CD8-positive, alpha-beta memory T cell (primary cell): ENCODE measurements at regions not wholly inside any gene's neighbourhood (a gene's known extent, or its start where the extent isn't known, plus 50 kb on each side); places are given as distances from the start of the nearest gene placed in this dataset.
"Not testable (repeated sequence)": the region's sequence is repeated elsewhere in the genome, so short reads cannot be mapped to it uniquely, and the experiment has no call there.

Experiments used
- CTCF ChIA-PET: fragments of 350-600 bp; sonication (Branson Sonifier 250); formaldehyde crosslinking; loops from one replicate; lab custom pipeline; 2021; ENCODE audit warnings: antibody characterized with exemption; lab: Charles Lee
- POLR2A ChIA-PET: fragments of 350-600 bp; sonication (Branson Sonifier 250); formaldehyde crosslinking; loops from one replicate; lab custom pipeline; 2021; ENCODE audit warnings: antibody characterized with exemption; lab: Charles Lee
- DNase-seq, 5 donors: peaks; one replicate each; pipeline versions ENCODE4 v3.0.0 to v3.0.0-alpha.2; 2020 to 2022; ENCODE audit warnings: mixed read lengths in 1 of 5
- H3K27ac ChIP-seq: one replicate; pipeline ENCODE4 v1.7.0; 2013; ENCODE audit warnings: low read depth, mild to moderate bottlenecking, low read length, moderate library complexity
- H3K27me3 ChIP-seq: 2 replicates; pipeline ENCODE4 v1.7.0; 2013; ENCODE audit warnings: low read length, mild to moderate bottlenecking; ENCODE audit not compliant: insufficient read depth, poor library complexity, severe bottlenecking
- H3K36me3 ChIP-seq: 2 replicates; pipeline ENCODE4 v1.7.0; 2013; ENCODE audit warnings: mild to moderate bottlenecking, low read length, moderate library complexity; ENCODE audit not compliant: insufficient read depth
- H3K4me1 ChIP-seq: 2 replicates; pipeline ENCODE4 v1.7.0; 2013; ENCODE audit warnings: mild to moderate bottlenecking, low read length, moderate library complexity; ENCODE audit not compliant: insufficient read depth
- H3K4me3 ChIP-seq: 2 replicates; pipeline ENCODE4 v1.7.0; 2013; ENCODE audit warnings: mild to moderate bottlenecking, low read length
- H3K9me3 ChIP-seq: 2 replicates; pipeline ENCODE4 v1.7.0; 2013; ENCODE audit warnings: mild to moderate bottlenecking, low read length
- H3K27ac Mint-ChIP-seq, 8 donors: one replicate each; pipeline ENCODE4 v1.8.0; 2020 to 2021; ENCODE audit warnings: mixed read lengths in 8 of 8, mild to moderate bottlenecking in 6 of 8, inconsistent platforms in 3 of 8, moderate library complexity in 3 of 8
- H3K27me3 Mint-ChIP-seq, 2 donors: one replicate each; pipeline ENCODE4 v1.8.0; 2020 to 2021; ENCODE audit warnings: mixed read lengths in 2 of 2, mild to moderate bottlenecking in 1 of 2, moderate library complexity in 1 of 2
- H3K36me3 Mint-ChIP-seq, 3 donors: one replicate each; pipeline ENCODE4 v1.8.0; 2020 to 2021; ENCODE audit warnings: mixed read lengths in 3 of 3, inconsistent platforms in 1 of 3, mild to moderate bottlenecking in 1 of 3
- H3K4me1 Mint-ChIP-seq, 3 donors: one replicate each; pipeline ENCODE4 v1.8.0; 2020 to 2021; ENCODE audit warnings: mixed read lengths in 3 of 3, inconsistent platforms in 1 of 3, mild to moderate bottlenecking in 1 of 3
- H3K4me3 Mint-ChIP-seq, 7 donors: one replicate each; pipeline ENCODE4 v1.8.0; 2020 to 2021; ENCODE audit warnings: mixed read lengths in 7 of 7, mild to moderate bottlenecking in 6 of 7, moderate library complexity in 4 of 7, inconsistent platforms in 2 of 7
- H3K9me3 Mint-ChIP-seq, 5 donors: one replicate each; pipeline ENCODE4 v1.8.0; 2020 to 2022; ENCODE audit warnings: mixed read lengths in 5 of 5, mild to moderate bottlenecking in 3 of 5, moderate library complexity in 2 of 5, inconsistent platforms in 1 of 5

GRCh38 chr2:103176294-103176915 lies 414.6 kb downstream of the TMEM182 start:
- ChIA-PET POLR2A (no interaction called here), CTCF (no interaction called here)
- H3K9me3 Mint-ChIP-seq, result peaks cover 2 to 19% (median 6%) of the 10 kb centered on the region in 5 donors
- DNase-seq, result no peak
- H3K36me3 Mint-ChIP-seq, result no peaks in the 10 kb centered on the region
- Histone ChIP-seq H3K4me1 (no peaks in the 10 kb centered on the region), H3K27me3 (no peaks in the 10 kb centered on the region), H3K36me3 (no peaks in the 10 kb centered on the region), H3K9me3 (no peaks in the 10 kb centered on the region), H3K27ac (no peak overlapping the region), H3K4me3 (no peak overlapping the region)
- no peak overlapping the region for H3K27ac Mint-ChIP-seq
- H3K27me3 Mint-ChIP-seq, result no peaks in the 10 kb centered on the region
- no peak overlapping the region for H3K4me3 Mint-ChIP-seq
- no peaks in the 10 kb centered on the region for H3K4me1 Mint-ChIP-seq

GRCh38 chr2:103179798-103180197 lies 418.0 kb downstream of the TMEM182 start:
- H3K4me1 Mint-ChIP-seq, result no peaks in the 10 kb centered on the region
- ChIA-PET POLR2A (no interaction called here), CTCF (no interaction called here)
- H3K36me3 ChIP-seq, result no peaks in the 10 kb centered on the region
- no peaks in the 10 kb centered on the region for H3K36me3 Mint-ChIP-seq
- no peak overlapping the region for H3K27ac Mint-ChIP-seq
- no peak overlapping the region for H3K4me3 Mint-ChIP-seq
- no peak overlapping the region for H3K4me3 ChIP-seq
- no peaks in the 10 kb centered on the region for H3K27me3 ChIP-seq
- no peaks in the 10 kb centered on the region for H3K9me3 ChIP-seq
- DNase-seq, result no peak
- peaks cover 0 to 9% (median 4%) of the 10 kb centered on the region in 5 donors for H3K9me3 Mint-ChIP-seq
- H3K4me1 ChIP-seq, result no peaks in the 10 kb centered on the region
- H3K27ac ChIP-seq, result no peak overlapping the region
- H3K27me3 Mint-ChIP-seq, result no peaks in the 10 kb centered on the region

- Mint-ChIP-seq H3K27me3 (peaks cover 0 to 2% of the 10 kb centered on the region in 2 donors), H3K9me3 (peaks cover 2 to 6% (median 4%) of the 10 kb centered on the region in 5 donors), H3K36me3 (no peaks in the 10 kb centered on the region), H3K4me3 (no peak overlapping the region), H3K4me1 (no peaks in the 10 kb centered on the region), H3K27ac (no peak overlapping the region)
- ChIA-PET POLR2A (no interaction called here), CTCF (no interaction called here)
- DNase-seq, result no peak
- Histone ChIP-seq H3K4me1 (no peaks in the 10 kb centered on the region), H3K4me3 (no peak overlapping the region), H3K27me3 (no peaks in the 10 kb centered on the region), H3K36me3 (no peaks in the 10 kb centered on the region), H3K27ac (no peak overlapping the region), H3K9me3 (no peaks in the 10 kb centered on the region)
These were observed 421.2 kb downstream of the TMEM182 start for GRCh38 chr2:103183061-103183460.

DNA sequence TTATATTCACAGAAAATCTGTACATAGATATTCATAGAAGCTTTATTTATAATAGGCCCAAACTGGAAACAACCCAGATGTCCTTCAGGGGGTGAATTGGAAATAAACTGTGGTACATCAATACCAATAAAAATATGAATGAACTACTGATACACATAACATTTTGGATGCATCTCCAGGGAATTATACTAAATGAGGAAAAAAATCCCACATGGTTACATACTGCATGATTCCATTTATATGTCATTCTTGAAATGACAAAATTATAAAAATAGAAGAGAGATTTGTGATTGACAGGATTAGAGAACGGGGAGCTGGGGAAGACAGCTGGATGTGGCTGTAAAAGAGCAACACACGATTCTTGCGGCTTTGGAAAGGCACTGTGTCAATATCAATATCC lies 435.0 kb downstream of the TMEM182 start:
- Mint-ChIP-seq H3K9me3 (peaks cover 3 to 30% (median 9%) of the 10 kb centered on the region in 5 donors), H3K4me1 (no peaks in the 10 kb centered on the region), H3K36me3 (no peaks in the 10 kb centered on the region), H3K4me3 (no peak overlapping the region), H3K27me3 (peaks cover 0 to 3% of the 10 kb centered on the region in 2 donors), H3K27ac (no peak overlapping the region)
- H3K9me3 ChIP-seq, result no peaks in the 10 kb centered on the region
- ChIA-PET POLR2A (no interaction called here), CTCF (no interaction called here)
- H3K27me3 ChIP-seq, result no peaks in the 10 kb centered on the region
- DNase-seq, result no peak
- no peak overlapping the region for H3K27ac ChIP-seq
- no peaks in the 10 kb centered on the region for H3K4me1 ChIP-seq
- H3K4me3 ChIP-seq, result no peak overlapping the region
- H3K36me3 ChIP-seq, result no peaks in the 10 kb centered on the region

DNA sequence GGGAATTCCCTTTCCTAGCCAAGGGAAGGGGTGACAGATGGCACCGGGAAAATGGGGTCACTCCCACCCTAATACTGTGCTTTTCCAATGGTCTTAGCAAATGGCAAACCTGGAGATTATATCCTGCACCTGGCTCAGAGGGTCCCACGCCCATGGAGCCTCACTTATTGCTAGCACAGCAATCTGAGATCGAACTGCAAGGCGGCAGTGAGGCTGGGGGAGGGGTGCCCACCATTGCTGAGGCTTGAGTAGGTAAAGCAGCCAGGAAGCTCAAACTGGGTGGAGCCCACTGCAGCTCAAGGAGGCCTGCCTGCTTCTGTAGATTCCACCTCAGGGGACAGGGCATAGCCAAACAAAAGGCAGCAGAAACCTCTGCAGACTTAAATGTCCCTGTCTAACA lies 438.9 kb downstream of the TMEM182 start:
- CTCF ChIA-PET, H3K9me3 ChIP-seq, H3K36me3 Mint-ChIP-seq, DNase-seq, H3K36me3 ChIP-seq, H3K4me3 Mint-ChIP-seq, H3K4me1 Mint-ChIP-seq, H3K27me3 Mint-ChIP-seq, H3K27me3 ChIP-seq, H3K27ac Mint-ChIP-seq, H3K27ac ChIP-seq, POLR2A ChIA-PET, H3K4me3 ChIP-seq, H3K4me1 ChIP-seq: not testable (repeated sequence)
- peaks cover 11 to 17% (median 13%) of the 10 kb centered on the region in 5 donors for H3K9me3 Mint-ChIP-seq

DNA sequence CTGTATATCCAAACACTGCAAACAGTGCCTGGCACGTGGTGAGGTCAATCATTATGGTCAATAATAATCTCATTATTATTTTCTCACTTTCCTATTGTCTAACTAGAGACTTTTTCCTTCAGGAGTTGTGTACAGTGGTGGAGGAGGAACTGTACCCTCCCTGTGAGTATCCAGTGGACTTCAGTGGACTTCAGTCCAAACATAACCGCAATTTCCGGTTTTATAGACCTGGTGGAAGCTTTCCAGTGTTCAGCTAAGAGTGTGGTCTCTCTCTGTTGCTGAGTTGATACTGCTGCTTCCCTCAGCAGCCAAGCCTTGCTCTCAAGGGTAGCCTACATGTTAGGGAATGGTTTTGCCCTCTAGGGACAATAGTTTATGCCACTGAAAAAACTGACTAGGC lies 447.1 kb downstream of the TMEM182 start:
- no peak for DNase-seq
- POLR2A ChIA-PET, result no interaction called here
- Mint-ChIP-seq H3K9me3 (peaks cover 0 to 15% (median 0%) of the 10 kb centered on the region in 5 donors), H3K36me3 (no peaks in the 10 kb centered on the region), H3K27ac (no peak overlapping the region), H3K4me3 (no peak overlapping the region), H3K27me3 (no peaks in the 10 kb centered on the region), H3K4me1 (no peaks in the 10 kb centered on the region)
- Histone ChIP-seq H3K36me3 (no peaks in the 10 kb centered on the region), H3K4me3 (no peak overlapping the region), H3K4me1 (no peaks in the 10 kb centered on the region), H3K27me3 (no peaks in the 10 kb centered on the region), H3K27ac (no peak overlapping the region), H3K9me3 (no peaks in the 10 kb centered on the region)
- CTCF ChIA-PET, result no interaction called here

DNA sequence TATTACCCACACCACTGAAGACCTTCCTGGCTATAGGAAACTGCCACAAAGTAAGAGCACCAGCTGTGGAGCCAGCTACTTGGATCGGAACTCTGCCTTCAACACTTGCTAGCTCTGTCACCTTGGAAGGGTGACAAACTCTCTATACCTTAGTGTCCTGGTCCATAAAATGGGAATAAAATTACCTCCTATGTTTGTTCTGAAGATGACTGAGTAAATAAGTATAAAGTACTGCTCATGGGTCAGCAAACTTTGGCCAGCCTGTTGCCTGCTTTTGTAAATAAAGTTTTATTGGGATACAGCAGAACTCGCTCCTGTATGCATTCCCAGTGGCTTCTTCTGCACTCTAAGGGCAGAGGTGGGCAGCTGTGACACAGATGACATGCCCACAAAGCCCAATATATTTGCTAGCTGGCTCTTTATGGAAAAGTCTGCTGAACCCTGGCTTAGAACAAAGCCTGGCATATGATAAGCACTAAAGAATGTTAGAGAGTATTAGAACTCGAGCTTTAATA lies 451.3 kb downstream of the TMEM182 start:
- Mint-ChIP-seq H3K4me3 (no peak overlapping the region), H3K27ac (no peak overlapping the region), H3K4me1 (no peaks in the 10 kb centered on the region), H3K9me3 (peaks cover 0 to 12% (median 0%) of the 10 kb centered on the region in 5 donors), H3K27me3 (no peaks in the 10 kb centered on the region), H3K36me3 (no peaks in the 10 kb centered on the region)
- ChIA-PET POLR2A (no interaction called here), CTCF (no interaction called here)
- Histone ChIP-seq H3K9me3 (no peaks in the 10 kb centered on the region), H3K36me3 (no peaks in the 10 kb centered on the region), H3K27me3 (no peaks in the 10 kb centered on the region), H3K4me3 (no peak overlapping the region), H3K4me1 (no peaks in the 10 kb centered on the region), H3K27ac (no peak overlapping the region)
- DNase-seq, result no peak

DNA sequence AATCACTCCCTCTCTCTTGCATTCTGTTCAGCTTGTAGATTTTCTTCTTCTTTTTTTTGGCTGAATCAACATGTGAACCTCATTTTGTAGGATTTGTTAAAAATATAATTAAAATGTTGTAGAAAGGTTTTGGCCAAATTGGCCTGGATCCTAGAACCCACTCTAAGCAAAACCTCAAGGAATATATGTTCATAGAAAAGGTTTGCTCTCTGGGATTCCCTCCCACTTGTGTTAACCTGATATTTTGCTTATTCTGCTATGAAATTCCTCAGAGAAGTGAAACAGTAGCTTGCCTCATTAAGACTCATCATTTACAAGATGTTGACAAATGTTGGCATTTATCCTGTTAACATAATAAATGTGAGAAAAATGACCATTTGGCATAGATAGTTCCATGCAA lies 456.7 kb downstream of the TMEM182 start:
- Mint-ChIP-seq H3K27me3 (peaks cover 0 to 2% of the 10 kb centered on the region in 2 donors), H3K27ac (no peak overlapping the region), H3K4me3 (no peak overlapping the region), H3K36me3 (no peaks in the 10 kb centered on the region), H3K4me1 (no peaks in the 10 kb centered on the region), H3K9me3 (peaks cover 0 to 22% (median 3%) of the 10 kb centered on the region in 5 donors)
- no peaks in the 10 kb centered on the region for H3K27me3 ChIP-seq
- CTCF ChIA-PET, result no interaction called here
- no peak overlapping the region for H3K4me3 ChIP-seq
- H3K9me3 ChIP-seq, result no peaks in the 10 kb centered on the region
- no peaks in the 10 kb centered on the region for H3K4me1 ChIP-seq
- H3K36me3 ChIP-seq, result no peaks in the 10 kb centered on the region
- no peak overlapping the region for H3K27ac ChIP-seq
- DNase-seq, result no peak
- POLR2A ChIA-PET, result no interaction called here
